ENCODE measurements at regions not wholly inside any gene's neighbourhood (a gene's known extent, or its start where the extent isn't known, plus 50 kb on each side); places are given as distances from the start of the nearest gene placed in this dataset.

GRCh38 chr5:5617024-5617423 lies 194.5 kb downstream of the ICE1 start:
- Histone ChIP-seq H3K4me1 (ENCODE audit: insufficient read depth, low read length, poor library complexity, severe bottlenecking) (no peaks in the 10 kb centered on the region), H3K9me3 (ENCODE audit: low read depth, low read length, poor library complexity, severe bottlenecking) (no peaks in the 10 kb centered on the region), H3K27me3 (replicated peaks; ENCODE audit: insufficient read depth, low read depth, low read length, poor library complexity) (peaks cover 51% of the 10 kb centered on the region), H3K27ac (ENCODE audit: low read depth, low read length, poor library complexity, severe bottlenecking) (no peak overlapping the region), H3K4me3 (ENCODE audit: low read depth, low read length, poor library complexity, severe bottlenecking) (no peak overlapping the region), H3K36me3 (ENCODE audit: insufficient read depth, low read length, poor library complexity, severe bottlenecking) (no peaks in the 10 kb centered on the region)
- DNase-seq (ENCODE audit: low spot score), result no peak
- ChIA-PET CTCF (no interaction called here), POLR2A (ENCODE audit: low non-redundant PET) (interaction anchor here (0.6 kb wide), 1 partner anchor 1427 kb away, joined by 3 read pairs; no protein-coding TSS in a partner anchor)
- BruUV-seq (replicated peaks), result no TSS peak
- intact Hi-C loops (cut with micrococcal nuclease; ENCODE audit: unreplicated experiment), result no loop called here
- TF ChIP-seq CTCF (conservative IDR thresholded peaks at IDR 0.05; ENCODE audit: low read depth, low read length) (no peak), EZH2 (IDR thresholded peaks at IDR 0.05; ENCODE audit: borderline replicate concordance, low read depth, low read length, poor library complexity, severe bottlenecking) (no peak)

- Histone ChIP-seq H3K27ac (ENCODE audit: low read depth, low read length, poor library complexity, severe bottlenecking) (no peak overlapping the region), H3K4me1 (ENCODE audit: insufficient read depth, low read length, poor library complexity, severe bottlenecking) (no peaks in the 10 kb centered on the region), H3K4me3 (ENCODE audit: low read depth, low read length, poor library complexity, severe bottlenecking) (no peak overlapping the region), H3K36me3 (ENCODE audit: insufficient read depth, low read length, poor library complexity, severe bottlenecking) (no peaks in the 10 kb centered on the region), H3K9me3 (ENCODE audit: low read depth, low read length, poor library complexity, severe bottlenecking) (no peaks in the 10 kb centered on the region), H3K27me3 (replicated peaks; ENCODE audit: insufficient read depth, low read depth, low read length, poor library complexity) (peaks cover 51% of the 10 kb centered on the region)
- DNase-seq (ENCODE audit: low spot score), result no peak
- ChIA-PET POLR2A (ENCODE audit: low non-redundant PET) (no interaction called here), CTCF (no interaction called here)
- BruUV-seq (replicated peaks), result no TSS peak
- TF ChIP-seq CTCF (conservative IDR thresholded peaks at IDR 0.05; ENCODE audit: low read depth, low read length), result no peak
- no peak for TF ChIP-seq EZH2 (IDR thresholded peaks at IDR 0.05; ENCODE audit: borderline replicate concordance, low read depth, low read length, poor library complexity, severe bottlenecking)
- intact Hi-C loops (cut with micrococcal nuclease; ENCODE audit: unreplicated experiment), result no loop called here
Measured at GRCh38 chr5:5616247-5616895, 193.9 kb downstream of the ICE1 start.

GRCh38 chr5:5615569-5615968 lies 193.1 kb downstream of the ICE1 start:
- H3K27me3 ChIP-seq (replicated peaks; ENCODE audit: insufficient read depth, low read depth, low read length, poor library complexity), result peaks cover 51% of the 10 kb centered on the region
- no peak overlapping the region for H3K4me3 ChIP-seq (ENCODE audit: low read depth, low read length, poor library complexity, severe bottlenecking)
- BruUV-seq (replicated peaks), result no TSS peak
- TF ChIP-seq CTCF (conservative IDR thresholded peaks at IDR 0.05; ENCODE audit: low read depth, low read length) (no peak), EZH2 (IDR thresholded peaks at IDR 0.05; ENCODE audit: borderline replicate concordance, low read depth, low read length, poor library complexity, severe bottlenecking) (no peak)
- no peaks in the 10 kb centered on the region for H3K36me3 ChIP-seq (ENCODE audit: insufficient read depth, low read length, poor library complexity, severe bottlenecking)
- CTCF ChIA-PET, result no interaction called here
- H3K4me1 ChIP-seq (ENCODE audit: insufficient read depth, low read length, poor library complexity, severe bottlenecking), result no peaks in the 10 kb centered on the region
- no peak for DNase-seq (ENCODE audit: low spot score)
- H3K9me3 ChIP-seq (ENCODE audit: low read depth, low read length, poor library complexity, severe bottlenecking), result no peaks in the 10 kb centered on the region
- POLR2A ChIA-PET (ENCODE audit: low non-redundant PET), result no interaction called here
- intact Hi-C loops (cut with micrococcal nuclease; ENCODE audit: unreplicated experiment), result no loop called here
- no peak overlapping the region for H3K27ac ChIP-seq (ENCODE audit: low read depth, low read length, poor library complexity, severe bottlenecking)
